DOHH2 (cell line): ENCODE measurements at regions not wholly inside any gene's neighbourhood (a gene's known extent, or its start where the extent isn't known, plus 50 kb on each side); places are given as distances from the start of the nearest gene placed in this dataset.

ENCODE experiments used
- CTCF ChIP-seq: fragments of 200-600 bp; sonication (generic); IDR thresholded peaks from one replicate; pipeline ENCODE4 v1.5.1; 2014; ENCODE audit warnings: antibody characterized with exemption, mild to moderate bottlenecking, low read depth, low read length; ENCODE audit not compliant: poor library complexity, severe bottlenecking
- EZH2phosphoT487 ChIP-seq: fragments of 200-600 bp; sonication (generic); IDR thresholded peaks from 2 replicates; pipeline ENCODE4 v1.6.1; 2017; ENCODE audit warnings: borderline replicate concordance, mild to moderate bottlenecking, antibody characterized with exemption, low read length, moderate library complexity, mixed read lengths

- no peak for TF ChIP-seq CTCF
- TF ChIP-seq EZH2phosphoT487: no peak
Observed at GRCh38 chr18:60319129-60319528, 53.4 kb downstream of the MC4R start.
